Activated CD4-positive, alpha-beta T cell treated with anti-CD3 and anti-CD28 coated beads for 48 hours (primary cell): ENCODE measurements at regions not wholly inside any gene's neighbourhood (a gene's known extent, or its start where the extent isn't known, plus 50 kb on each side); places are given as distances from the start of the nearest gene placed in this dataset.
"Not testable (repeated sequence)": the region's sequence is repeated elsewhere in the genome, so short reads cannot be mapped to it uniquely, and the experiment has no call there.

ENCODE experiments used
- DNase-seq: peaks from one replicate; pipeline ENCODE4 v3.0.0-alpha.2; 2020

GRCh38 chr6:140697585-140697984, 1323.1 kb upstream of the CITED2 start:
- no peak for DNase-seq

DNA sequence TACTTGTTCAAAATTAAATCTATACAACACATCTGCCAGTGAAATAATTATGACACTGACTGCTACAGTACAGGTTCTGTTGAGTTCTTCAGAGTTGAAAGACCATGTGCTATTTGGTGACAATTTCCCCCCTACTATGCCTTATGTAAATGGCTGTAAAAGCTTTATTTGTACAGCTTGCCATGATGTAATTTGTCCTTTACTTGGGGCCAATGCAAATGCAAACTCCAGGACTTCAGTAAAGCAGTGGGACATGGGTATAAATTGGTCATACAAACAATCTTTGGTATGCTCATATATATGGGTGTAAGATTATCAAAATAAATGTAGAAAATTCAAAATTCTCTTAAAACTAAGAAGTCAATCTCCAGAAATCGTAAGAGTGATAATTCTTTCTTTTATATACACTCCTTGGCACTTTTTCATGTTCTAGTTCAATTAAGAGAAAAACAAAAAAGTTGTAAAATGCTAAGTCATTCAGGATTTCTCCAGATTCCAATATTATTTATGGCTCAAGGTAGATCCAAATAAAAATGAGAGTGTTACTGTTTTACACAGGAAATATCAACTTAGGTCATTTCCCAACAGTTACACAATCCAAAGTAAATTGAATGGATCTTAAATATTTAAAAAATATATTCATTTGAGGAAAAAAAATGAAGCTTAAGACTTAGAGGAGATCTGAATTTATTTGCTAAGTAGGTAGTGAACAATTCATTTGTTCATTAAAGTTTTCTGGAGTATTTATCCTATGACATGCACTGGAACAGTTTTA, 1310.5 kb upstream of the CITED2 start:
- DNase-seq, result no peak

GRCh38 chr6:140677781-140678528, 1303.5 kb upstream of the CITED2 start:
- no peak for DNase-seq

DNA sequence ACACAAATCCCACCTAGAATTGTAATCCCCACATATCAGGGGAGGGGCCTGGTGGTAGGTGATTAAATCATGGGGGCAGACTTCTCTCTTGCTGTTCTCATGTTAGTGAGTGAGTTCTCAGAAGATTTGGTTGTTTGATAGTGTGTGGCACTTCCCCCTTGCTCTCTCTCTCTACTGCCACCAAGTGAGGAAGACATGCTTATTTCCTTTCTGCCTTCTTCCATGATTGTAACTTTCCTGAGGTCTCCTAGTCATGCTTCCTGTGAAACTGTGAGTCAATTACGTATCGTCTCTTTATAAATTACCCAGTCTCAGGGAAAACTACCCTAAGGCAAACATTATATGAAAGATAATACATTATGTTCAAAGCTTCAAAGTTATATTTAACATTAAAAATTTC, 1297.5 kb upstream of the CITED2 start:
- DNase-seq, result no peak

GRCh38 chr6:140670021-140670420, 1295.6 kb upstream of the CITED2 start:
- DNase-seq, result no peak

DNA sequence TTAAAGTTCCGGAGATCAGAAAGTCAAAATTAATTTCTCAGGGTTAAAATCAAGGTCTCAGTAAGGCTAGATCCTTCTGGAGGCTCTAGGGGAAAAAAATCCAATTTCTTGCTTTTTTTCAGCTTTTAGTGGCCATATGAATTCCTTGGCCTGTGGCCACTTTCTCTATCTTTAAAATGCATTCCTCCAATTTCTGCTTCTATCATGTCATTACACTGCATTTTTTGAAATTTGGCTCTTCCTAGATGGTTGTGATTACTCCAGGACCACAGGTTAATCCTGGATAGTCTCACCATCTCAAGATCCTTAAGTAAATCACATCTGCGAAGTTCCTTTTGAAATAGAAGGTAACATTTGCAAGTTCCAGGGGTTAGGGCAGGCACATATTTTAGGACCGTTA, 1294.9 kb upstream of the CITED2 start:
- DNase-seq, result no peak

- no peak for DNase-seq
Measured at GRCh38 chr6:140663772-140664171, 1289.3 kb upstream of the CITED2 start.

GRCh38 chr6:140663094-140663493, 1288.6 kb upstream of the CITED2 start:
- no peak for DNase-seq

DNA sequence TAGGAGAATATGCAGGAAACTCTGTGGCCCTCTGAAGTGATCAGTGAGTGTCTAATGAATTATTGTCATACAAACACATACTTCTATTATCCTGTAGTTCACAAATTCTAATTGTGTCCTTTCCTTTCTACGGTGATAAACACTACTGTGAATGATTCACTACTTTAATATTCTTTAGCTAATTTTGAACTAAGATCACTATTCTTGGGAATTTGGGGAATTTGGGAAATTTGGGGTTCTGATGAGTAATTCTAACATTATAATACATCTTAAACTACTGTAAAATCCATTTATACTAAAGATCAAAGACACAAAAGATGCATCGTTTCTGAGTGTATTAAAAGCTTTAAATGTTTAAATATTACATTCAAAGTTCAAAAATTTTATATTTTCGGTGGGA, 1287.2 kb upstream of the CITED2 start:
- no peak for DNase-seq

DNA sequence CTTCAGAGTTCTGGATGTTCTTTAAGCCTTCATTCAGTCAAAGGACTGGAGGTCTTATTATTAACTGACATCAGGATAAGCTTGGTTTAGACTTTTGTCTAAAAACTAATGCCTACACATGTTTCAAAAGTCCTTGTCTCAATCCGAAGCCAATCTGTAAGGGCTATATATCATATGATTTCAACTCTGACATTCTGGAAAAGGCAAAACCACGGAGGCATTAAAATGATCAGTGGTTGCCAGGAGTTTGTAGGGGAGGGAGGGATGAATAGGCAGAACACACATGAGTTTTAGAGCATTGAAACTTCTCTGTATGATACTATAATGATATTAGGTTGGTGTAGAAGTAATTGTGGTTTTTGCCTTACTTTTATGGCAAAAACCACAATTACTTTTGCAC, 1285.8 kb upstream of the CITED2 start:
- no peak for DNase-seq

DNA sequence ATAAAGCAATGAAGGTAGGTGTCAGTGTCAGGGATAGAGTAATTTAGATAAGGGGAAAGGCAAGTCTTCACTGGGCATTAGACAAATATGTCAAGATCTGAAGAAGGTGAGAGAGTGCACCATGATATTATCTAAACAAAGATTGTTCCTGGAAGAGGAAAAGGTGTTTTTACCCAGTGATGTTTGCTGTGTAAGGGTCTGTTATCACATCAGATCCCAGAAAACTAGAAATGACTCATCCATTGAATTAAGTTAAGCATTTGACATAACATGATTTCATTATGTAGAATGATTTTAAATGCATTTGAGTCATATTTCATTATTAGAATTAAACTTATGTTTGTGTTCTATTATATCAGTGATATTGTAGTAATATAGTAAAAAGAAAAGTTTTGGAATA, 1279.5 kb upstream of the CITED2 start:
- no peak for DNase-seq

DNA sequence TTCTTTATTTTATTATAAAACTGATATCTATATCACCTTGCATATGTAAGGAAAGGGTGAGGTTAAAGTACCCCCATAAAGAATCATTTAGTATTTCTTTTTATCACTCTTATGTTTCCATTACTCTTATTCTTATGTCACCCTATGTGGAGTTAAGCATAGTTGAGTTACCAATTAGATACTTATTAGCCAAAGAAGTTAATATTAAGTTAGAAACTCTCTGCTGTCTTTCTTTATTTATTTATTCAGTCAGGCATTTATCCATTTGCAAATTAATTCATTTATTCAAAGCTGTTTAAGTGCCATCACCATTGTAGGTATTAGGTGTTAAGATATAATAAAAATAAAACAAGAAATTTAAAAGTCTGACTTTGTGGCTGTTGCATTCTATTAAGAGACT, 1279.1 kb upstream of the CITED2 start:
- DNase-seq, result no peak

GRCh38 chr6:140649502-140649901, 1275.1 kb upstream of the CITED2 start:
- DNase-seq, result not testable (repeated sequence)

DNA sequence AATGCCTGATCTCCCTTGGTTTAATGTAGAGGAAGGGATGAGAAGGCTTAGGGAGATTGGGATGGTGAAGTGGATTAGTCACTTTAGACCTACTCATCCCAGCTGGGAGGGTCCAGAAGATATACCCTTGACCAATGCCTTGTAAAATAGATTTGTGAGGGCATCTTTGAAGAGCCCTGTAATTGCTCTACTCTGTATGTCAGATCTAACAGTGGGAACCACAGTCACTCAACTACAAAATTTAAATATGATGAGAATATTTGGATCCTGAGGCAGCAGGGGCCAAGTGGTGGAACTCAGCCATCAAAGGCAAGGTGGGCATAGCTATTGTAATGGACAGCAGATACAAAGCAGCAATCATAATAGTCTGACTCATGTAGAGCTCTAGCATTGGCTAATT, 1272.9 kb upstream of the CITED2 start:
- DNase-seq, result not testable (repeated sequence)

DNA sequence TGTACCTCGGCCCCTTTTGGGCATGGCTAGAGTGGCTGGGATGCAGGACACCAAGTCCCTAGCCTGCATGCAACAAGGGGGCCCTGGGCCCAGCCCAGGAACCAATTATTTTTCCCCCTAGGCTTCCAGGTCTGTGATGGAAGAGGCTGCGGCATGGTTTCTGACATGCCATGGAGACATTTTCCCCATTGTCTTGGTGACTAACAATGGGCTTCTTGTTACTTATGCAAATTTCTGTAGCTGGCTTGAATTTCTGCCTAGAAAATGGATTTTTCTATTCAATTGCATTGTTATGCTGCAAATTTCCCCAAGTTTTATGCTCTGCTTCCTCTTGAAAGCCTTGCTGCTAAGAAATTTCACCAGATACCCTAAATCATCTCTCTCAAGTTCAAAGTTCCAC, 1269.6 kb upstream of the CITED2 start:
- DNase-seq, result no peak

DNA sequence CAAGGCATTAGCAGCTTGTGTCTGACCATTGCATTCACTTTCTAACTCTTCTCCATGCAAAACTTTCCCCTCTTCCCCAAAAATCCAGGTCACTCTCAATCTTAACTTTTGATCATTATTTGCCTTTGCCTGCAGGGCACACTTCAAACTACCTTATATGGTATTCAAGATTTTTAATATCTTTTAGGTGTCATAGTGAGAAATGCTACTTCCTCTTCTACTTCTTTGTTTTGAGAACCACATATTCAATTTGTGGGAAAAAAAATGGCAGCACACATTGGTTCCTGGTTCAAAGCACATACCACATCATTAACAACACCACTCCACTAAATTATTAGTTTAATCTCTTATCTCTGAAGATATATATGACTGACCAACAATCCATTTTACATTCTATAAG, 1267.0 kb upstream of the CITED2 start:
- DNase-seq, result no peak

- DNase-seq, result no peak
Measured at GRCh38 chr6:140636908-140637402, 1262.5 kb upstream of the CITED2 start.

GRCh38 chr6:140636271-140636907, 1261.9 kb upstream of the CITED2 start:
- no peak for DNase-seq

GRCh38 chr6:140627002-140627401, 1252.6 kb upstream of the CITED2 start:
- DNase-seq, result no peak

DNA sequence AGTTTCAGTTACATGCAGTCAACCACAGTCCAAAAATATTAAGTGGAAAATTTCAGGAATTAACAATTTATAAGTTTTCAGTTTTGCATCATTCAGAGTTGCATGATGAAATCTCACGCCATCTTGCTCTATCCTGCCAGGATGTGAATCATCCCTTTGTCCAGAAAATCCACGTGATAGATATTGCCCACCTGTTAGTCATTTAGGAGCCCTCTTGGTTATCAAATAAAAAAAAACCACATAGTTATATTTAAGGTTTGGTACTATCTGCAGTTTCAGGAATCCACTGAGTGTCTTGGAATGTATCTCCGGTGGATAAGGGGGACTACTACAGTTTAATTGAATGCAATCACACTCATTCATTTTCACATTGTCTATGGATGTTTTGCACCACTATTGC, 1249.0 kb upstream of the CITED2 start:
- DNase-seq, result no peak

DNA sequence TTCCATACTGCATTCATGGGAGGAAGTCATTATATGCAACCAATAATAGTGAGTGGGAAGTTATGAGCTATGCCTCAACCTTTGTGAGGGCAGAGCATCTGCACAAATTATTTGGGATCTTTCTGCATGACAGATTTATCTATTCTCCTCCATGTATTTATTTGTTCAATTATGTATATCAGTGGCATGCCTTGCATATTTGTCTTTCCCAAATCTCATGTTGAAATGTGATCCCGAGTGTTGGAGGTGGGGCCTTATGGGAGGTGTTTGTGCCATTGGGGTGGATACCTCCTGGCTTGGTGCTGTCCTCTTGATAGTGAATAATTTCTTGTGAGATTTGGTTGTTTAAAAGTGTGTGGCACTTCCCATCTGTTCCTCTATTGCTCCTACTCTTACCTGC, 1246.0 kb upstream of the CITED2 start:
- DNase-seq, result no peak

GRCh38 chr6:140609956-140610355, 1235.5 kb upstream of the CITED2 start:
- DNase-seq, result no peak

GRCh38 chr6:140609321-140609720, 1234.9 kb upstream of the CITED2 start:
- DNase-seq, result no peak

- DNase-seq, result no peak
Measured at GRCh38 chr6:140604786-140605185, 1230.3 kb upstream of the CITED2 start.
